HG02840 (cell line): ENCODE measurements at regions not wholly inside any gene's neighbourhood (a gene's known extent, or its start where the extent isn't known, plus 50 kb on each side); places are given as distances from the start of the nearest gene placed in this dataset.

Experiments
- ATAC-seq: cut with Tn5 transposase; IDR thresholded peaks from one replicate; pipeline ENCODE4 v1.9.1; 2021; ENCODE audit warnings: mild to moderate bottlenecking, moderate library complexity, moderate number of reproducible peaks; ENCODE audit not compliant: unreplicated experiment, low FRiP score

DNA sequence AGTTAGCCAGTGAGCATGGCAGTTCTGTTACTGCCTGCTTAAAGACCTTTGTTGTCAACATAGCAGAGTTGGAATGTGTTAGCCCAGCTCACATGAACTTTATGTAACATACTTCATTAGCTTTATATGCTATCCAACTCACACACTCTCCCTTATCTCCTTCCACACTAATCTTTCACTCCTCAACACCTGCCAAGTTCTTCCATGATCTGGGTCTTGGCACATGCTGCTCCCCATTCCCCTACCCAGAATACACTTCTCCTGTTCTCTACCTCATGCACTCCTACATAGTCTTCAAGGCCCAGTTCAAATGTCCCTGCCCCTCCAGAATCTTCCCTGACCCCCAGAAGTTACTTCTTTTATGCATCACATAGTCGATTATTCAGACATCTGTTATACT, 179.3 kb downstream of the KATNAL1 start:
- no peak for ATAC-seq

DNA sequence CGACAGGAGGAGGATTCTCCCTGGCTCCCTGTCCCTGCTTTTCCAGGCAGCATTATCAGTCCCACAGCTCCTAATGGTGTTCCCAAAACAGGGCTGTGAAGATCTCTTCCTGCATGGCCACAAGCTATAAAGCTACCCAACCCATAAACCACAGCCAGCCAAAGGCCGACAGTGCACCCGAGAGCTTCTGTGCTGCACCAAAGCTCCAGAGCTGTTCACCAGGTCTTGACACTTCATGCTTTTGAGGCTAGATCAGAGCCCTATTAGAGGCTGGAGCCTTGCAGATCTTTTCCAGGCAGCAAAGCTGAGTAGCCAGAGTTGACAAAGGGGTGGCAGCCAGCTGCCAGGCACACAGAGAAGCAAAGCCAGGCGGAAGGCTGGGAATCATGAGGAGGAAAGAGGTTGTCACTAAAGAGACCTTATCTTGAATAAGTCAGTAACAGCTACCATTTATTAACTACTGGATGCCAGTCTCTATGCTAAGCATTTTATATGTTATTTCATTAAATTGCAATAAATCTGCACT, 180.4 kb downstream of the KATNAL1 start:
- ATAC-seq: no peak

DNA sequence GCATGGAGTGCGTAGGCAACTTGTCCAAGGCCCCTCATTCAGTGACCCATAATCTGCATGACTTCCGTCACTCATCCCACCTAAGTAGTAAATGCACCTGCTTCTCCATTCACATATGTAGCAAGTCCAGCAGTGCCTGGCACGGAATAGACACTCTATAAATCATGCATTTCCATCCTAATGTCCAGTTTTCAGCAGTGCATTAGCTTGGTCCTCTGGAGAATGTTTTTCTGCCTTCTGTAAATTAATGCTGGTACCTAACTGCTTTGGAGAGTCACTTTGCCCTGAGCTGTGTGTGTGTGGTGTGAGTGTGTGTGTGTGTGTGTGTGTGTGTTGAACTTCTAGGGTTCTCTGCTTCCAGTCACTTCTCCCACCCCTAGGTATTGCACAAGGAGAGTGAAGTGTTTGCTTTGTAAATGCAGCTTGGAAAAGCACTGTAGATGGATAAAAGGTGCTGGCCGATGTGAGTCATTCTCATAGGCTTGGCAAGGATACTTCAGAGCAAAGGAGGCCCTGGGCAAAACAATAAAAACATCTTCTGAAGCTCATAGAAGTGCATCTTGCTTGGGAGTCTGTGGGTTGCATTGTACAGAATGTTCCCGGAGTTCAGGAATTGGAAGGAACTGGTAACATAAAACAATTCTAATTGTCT, 181.8 kb downstream of the KATNAL1 start:
- no peak for ATAC-seq

DNA sequence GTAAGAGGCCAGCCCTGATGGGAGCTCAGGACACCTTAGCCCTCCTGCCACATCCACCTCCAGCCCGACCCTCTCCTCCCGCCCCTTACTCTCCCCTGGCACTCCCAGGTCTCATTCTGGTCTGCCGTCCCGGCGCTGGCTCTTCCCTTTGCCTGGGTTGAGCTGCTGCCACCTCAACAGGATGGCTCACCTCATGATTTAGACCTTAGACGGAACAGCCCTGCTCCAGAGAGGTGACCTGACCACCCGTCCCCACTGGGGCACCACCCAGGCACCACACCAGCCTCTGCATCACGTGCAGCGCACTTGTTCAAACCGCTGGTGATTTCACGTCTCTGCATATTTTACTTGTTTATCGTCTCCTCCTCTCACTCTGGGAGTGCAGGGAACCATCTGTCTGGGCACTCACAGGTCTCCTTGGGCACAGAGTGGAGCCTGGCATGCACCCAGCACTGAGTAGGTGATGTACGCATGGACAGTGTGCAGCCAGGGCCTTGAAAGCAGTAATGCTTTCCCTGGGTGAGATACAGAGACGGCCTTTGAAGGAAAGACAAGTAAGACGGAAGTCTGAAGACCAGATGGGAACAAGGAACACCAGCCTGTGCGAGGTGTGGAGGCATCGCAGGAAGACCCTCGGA, 183.1 kb downstream of the KATNAL1 start:
- no peak for ATAC-seq

DNA sequence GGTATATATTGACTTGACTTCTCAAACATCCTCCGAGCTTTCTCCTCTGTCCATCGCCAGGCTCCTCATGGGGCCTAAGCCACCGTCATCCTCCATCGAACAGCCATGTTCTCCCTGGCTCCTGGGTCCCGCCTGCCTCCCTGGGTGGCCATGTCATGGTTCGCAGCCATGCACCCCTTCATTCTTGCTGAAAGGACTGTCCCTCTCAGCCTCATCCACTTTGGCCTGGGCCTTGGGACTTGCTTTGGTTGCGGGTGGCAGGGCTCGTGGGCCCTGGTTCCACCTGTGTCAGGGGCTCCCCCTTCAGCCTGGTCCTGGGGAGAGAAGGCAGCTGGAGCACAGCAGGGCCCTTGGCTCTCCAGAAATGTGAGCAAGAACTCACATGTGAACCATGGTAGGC, 183.8 kb downstream of the KATNAL1 start:
- no peak for ATAC-seq

DNA sequence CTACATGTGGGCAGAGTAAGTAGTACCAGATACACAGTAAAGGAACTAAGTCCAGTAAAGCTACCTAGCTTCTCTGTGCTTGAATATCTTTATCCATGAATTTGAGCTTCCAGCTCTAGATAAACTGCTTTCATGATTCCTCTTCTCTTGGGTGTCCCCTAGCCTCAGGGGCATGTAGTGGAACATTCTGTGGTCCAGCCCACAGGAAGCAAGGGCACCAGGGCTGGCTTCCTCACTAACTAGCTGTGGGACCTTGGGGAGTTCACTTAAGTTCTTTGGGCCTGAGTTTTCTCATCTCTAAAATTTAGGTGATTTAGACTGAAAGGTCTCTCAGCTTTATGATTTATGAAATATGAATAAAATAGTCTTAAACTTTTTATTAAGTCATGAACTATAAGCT, 185.7 kb downstream of the KATNAL1 start:
- ATAC-seq: no peak

DNA sequence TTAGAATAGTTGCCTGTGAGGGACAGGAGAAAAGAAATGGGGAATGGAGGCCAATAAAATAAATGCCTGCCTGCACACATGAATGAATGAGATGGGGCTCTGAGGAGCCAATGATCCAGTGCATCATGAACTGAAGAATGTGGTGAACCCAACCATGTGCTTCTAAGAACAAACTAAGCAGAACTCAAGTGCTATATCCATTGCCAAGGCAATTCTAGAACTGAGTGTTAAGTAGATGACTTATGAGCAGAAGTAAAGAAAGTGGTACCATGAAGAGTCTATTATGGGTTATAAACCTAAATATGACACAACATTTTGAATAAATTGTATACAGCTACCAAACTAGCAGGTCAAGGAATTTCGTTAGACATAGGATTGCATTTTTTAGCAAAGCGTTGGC, 186.1 kb downstream of the KATNAL1 start:
- ATAC-seq: no peak

DNA sequence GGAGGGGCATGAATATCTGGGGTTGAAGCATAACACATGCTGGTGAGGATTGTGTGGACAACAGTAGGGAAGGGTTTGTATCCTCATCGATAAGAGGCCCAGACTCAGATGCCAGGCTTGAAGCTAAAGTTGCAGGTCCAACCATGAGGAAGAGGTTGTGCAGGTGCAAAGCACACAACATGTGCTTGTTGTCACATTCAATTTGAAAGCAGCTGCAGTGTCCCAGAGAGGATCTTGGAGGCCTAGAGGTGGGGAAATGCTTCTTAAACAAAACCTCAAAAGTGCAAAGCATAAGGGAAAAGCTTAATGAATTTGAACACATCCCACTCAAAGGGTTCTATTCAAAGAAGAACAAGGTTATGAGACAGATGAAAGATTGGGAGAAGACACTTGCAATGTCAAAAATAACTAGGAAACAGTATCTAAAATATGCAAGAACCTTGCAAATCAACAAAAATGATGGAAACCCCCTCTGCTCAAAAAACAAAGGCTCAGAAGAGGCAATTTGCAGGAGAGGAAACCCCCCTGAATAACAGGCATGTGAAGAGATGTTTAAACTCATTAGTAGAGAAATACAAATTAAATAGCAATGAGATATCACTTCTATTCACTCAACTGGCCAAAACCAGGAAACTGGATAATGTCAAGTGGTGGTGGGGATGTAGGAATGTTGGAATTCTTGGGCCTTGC, 187.1 kb downstream of the KATNAL1 start:
- ATAC-seq: no peak

DNA sequence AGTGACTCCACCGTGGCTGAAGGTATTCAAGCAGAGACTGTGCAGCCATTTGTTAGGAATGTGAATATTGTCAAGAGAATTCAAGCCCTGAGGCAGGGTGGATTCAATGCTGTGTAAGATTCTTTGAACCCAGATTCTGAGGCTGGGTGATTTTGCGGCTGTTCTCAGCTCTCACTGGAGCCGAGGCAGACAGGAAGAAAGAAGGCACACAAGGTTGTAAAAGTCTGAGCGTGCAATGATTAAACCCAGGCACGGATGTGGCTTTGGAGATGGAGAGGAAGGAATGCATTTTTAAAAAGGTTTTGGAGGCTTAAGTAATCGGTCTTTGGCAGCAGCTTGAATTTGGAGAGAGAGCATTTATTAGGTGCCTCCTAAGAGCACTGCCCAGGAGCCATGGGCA, 187.9 kb downstream of the KATNAL1 start:
- ATAC-seq: no peak

DNA sequence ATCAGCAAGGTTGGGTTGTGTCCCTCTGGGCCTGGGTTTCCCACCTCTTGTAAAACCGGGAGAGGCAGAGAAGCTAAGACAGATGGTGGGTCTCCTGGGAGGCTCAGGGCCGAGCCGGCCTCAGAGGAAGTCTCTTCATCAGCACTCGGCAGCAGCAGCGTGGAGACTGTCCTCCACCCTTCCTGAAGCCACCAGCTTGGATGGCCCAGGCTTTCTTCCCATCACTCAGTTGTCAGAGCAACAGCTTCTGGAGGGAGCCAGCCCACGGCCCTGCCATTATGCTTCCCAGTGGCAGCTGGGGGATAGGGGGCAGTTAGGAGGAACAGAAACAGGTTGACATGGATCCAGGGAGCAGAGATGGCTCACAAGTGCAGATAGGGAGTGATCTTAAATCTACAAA, 191.0 kb downstream of the KATNAL1 start:
- no peak for ATAC-seq

DNA sequence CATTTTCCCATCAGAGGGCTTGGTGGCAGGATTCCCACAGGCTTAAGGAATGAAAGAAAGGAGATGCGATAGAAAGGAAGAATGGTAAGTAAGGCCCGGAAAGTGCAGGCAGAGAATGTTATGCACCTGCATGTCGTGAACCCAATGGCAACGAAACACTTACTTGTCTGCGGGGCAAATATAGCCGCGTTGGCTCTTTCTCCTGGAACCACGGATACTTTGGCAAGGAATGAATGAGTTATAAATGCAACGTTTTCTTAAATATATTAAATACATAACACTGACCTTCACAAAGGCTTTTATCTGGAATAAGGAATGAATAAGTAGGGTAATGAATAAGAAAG, 192.1 kb downstream of the KATNAL1 start:
- ATAC-seq: no peak

DNA sequence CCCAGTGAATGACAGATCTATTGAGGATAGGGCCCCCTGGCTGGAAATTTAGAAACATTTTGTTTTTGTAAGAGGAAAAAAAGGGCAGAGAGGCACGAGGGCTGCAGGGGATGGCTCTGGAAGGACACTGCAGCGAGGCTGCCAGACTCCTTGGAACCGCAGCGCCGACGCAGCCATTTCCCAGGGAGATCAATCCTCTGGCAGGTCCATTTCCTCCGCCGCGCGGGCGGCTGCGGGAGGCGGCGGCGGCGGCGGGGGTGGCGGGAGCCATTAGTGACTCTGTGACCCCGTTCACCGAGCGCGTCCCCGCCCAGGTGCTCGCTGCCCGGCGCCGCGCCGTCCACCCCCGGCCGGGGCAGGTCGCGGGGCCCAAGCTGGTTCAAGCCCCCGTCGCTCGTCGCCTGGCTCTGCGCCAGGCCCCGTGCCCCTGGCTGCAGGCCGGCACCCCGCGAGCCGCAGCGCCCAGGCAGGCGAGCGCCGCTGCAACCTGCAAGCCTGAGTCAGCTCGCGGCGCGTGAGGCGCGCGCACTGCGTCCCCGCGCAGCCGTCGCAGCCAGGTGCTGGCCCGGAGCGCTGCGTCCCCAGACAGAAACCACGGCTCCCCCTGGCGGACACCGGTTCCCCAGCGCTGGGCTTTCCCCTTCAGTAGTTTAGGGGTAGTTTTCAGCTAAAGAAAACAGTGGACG, 192.6 kb downstream of the KATNAL1 start:
- peak; percentile 80 for ATAC-seq

DNA sequence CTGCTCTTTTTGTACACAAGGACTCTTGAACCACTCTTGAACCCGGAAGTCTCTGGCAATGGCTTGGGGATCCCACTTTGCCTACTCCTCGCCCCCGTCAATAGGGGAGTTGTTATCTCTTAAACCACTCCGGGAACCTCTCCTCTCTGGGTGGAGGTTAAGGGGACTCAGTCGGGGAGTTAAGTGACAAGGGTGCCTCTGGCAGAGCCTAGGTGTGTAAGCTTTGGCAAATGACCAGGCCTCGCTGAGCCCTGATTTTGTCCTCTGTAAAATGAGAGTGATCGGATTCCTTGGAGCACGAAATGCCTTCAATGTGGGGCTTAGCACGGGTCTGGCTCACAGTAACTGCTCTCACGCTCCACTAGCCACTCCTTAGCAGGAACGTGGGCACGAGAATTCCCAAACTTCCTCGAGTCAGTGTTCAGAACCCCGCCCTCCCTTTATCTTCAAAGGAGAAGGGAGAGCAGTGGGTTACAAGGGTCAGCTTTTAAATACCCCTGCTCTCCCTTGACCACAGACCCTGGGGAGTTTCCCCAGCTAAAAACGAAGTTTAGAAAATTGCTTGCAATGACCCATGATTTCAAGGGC, 193.3 kb downstream of the KATNAL1 start:
- no peak for ATAC-seq

DNA sequence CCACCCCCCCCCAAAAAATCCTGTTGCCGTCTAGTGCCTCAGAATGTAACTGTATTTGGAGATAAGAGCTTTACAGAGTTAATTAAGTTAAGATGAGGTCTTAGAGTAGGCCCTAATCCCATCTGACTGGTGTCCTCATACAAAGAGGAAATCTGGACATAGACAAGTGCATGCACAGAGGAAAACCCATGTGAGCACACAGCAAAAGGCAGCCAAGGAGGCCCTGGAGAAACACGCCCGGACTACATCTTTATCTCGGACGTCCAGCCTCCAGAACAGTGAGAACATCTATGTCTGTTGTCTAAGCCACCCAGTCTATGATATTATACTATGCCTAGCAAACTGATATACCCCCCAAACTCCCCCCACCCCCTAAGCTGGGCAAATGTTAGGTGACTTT, 193.8 kb downstream of the KATNAL1 start:
- no peak for ATAC-seq

DNA sequence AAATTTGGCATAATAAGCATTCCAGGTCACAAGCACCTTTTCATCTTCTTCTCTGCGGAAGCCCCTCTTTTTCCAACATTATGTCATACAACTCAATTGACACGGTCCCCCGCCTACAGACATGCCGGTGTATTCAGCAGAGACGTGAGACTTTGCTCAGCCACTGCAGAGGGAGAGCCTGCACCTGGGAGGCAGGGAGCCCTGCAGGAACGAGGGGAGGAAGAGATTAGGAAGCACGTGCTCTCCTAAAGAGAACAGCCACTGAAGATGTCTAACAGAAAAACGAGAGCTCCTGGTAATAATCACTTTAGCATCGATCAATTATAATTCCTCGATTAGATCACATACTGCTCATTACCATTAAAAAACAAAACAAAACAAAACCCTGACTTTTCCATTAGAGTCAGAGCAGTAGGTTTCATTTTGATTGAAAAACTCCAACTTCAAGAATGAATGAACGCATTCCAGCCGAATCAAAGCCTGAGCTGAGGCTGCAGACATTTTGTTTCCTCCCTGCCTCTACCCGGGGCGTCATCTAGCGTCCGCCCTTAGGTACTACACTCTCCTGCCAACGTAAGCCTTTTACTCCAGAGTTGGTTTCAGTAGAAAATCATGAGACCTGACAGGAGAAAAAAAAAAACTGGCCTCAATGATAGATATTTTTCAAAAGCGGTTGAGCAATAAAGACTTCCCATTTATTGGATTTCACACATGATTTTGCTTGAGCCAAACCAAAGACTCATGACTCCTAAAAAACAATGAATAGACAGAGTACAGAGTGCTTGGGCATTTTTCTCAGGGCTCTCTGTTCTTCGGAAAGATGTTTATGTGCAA, 194.5 kb downstream of the KATNAL1 start:
- ATAC-seq: no peak

DNA sequence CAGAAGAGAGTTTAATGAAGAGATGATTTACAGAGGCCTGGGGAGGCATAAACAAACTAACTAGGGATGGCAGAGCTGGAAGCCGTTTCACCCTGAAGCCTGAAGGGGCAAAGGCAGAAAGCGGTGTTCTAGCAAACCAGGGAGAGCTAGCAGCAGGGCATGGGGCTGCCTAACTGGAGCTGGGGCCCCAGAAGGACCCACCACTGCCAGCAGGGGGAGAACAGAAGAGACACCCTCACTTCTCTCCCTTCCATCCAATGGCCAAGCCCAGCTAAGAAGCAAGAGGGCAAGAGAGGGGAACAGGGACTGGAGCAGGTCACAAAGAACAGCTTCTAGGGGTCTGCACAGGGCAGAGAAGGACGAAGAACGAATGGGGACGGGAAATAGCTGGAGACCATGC, 195.5 kb downstream of the KATNAL1 start:
- ATAC-seq: no peak

DNA sequence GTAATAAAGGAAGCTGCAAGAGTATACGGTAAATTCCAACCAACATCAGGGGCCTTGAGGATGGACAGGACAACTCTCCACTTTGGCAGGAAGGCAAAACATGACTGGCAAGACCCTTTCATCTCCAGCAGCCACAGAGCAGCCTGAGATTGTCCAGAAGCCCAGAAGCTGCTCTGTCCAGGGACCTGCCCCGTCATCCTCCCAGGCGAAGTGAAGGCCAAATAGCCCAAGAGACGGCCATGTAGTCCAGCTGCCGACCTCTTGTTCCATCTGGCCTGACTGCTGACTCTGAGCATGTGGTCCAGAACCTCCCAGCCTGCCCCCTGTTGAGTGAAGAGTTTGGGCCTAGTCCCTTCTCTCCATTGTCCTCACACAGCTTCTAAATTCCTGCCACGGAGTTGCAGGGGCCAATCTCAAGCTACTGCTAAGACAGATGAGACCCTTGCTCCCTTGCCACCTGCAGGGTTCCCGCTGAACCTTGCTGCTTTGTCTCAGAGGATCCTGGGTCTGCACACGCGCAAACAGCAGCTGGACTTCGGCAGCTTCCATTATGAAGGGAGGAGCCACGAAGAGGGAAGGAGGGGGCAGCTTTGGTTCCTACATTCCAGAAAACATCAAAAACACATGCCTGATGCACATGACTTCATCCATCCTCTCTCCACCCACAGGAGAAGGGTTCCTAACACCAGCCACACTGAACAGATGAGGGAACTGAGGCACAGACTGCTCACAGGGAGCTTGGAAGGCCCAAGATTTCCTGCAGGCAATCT, 196.9 kb downstream of the KATNAL1 start:
- ATAC-seq: no peak

DNA sequence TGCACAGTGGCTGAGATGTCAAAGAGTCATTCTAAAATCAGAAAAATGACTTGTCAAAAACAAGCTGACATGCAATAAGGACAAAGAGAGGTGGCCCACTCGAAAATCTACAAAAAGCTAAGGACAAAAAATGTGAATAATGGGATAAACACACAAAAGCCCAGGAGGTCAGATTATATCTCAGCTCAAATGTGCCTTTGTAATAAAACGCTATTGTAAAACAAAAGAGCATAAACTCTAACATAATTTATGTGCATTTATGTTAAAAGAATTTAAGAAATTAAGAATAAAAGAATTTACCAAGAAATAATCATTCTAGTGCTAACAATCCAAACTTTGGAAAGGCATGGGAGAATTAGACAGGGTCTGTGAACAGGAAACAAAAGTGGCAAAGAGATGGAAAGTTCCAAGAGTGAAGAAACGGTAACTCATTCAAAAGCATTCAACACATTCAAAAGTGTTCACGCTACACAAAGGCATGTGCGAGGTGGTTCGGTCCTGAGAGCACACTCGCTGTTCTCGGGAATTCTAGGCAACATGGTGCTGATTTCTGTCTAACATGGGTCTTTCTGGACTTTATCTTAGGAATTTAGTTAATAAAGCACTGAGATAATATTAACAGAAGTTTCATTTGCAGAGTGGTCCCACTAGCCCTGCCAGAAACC, 197.7 kb downstream of the KATNAL1 start:
- ATAC-seq: no peak

DNA sequence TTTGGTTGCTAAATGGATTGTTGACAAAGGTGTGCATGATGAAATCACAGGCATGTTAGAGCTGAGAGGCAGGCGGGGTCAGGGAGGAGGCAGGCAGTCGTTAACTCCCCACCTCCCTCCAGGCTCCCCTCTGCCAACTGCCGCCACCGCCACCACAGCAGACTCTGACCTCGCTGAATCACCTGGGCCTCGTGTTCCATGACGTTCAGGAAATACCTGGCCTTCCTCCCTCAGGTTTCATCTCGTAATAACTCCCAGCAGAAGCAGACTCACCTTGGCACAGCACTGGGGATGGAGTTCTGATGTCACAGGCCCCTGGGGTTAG, 198.5 kb downstream of the KATNAL1 start:
- no peak for ATAC-seq
